Hindlimb muscle (tissue), 1 donor: ENCODE measurements at regions not wholly inside any gene's neighbourhood (a gene's known extent, or its start where the extent isn't known, plus 50 kb on each side); places are given as distances from the start of the nearest gene placed in this dataset.

Experiments
- DNase-seq: peaks from one replicate; pipeline ENCODE4 v3.0.0-alpha.2; 2013

GRCh38 chr4:43990963-43991362, 457.6 kb downstream of the KCTD8 start:
- DNase-seq, result no peak

GRCh38 chr4:43992552-43992951, 456.1 kb downstream of the KCTD8 start:
- DNase-seq, result no peak

GRCh38 chr4:43993196-43993902, 455.3 kb downstream of the KCTD8 start:
- no peak for DNase-seq

- no peak for DNase-seq
These were observed 448.9 kb downstream of the KCTD8 start for GRCh38 chr4:43999669-44000068.

GRCh38 chr4:44002368-44002767, 446.2 kb downstream of the KCTD8 start:
- no peak for DNase-seq

GRCh38 chr4:44016570-44017421, 431.8 kb downstream of the KCTD8 start:
- no peak for DNase-seq

GRCh38 chr4:44017422-44017739, 431.2 kb downstream of the KCTD8 start:
- no peak for DNase-seq

- no peak for DNase-seq
These were observed 428.9 kb downstream of the KCTD8 start for GRCh38 chr4:44019721-44020120.

- no peak for DNase-seq
These were observed 423.1 kb downstream of the KCTD8 start for GRCh38 chr4:44025376-44026020.

GRCh38 chr4:44038811-44039210, 409.8 kb downstream of the KCTD8 start:
- no peak for DNase-seq

- no peak for DNase-seq
These were observed 402.1 kb downstream of the KCTD8 start for GRCh38 chr4:44046491-44046890.

- no peak for DNase-seq
These were observed 391.9 kb downstream of the KCTD8 start for GRCh38 chr4:44056721-44057151.

GRCh38 chr4:44070843-44071242, 377.8 kb downstream of the KCTD8 start:
- no peak for DNase-seq

GRCh38 chr4:44071959-44072955, 376.4 kb downstream of the KCTD8 start:
- DNase-seq, result no peak

GRCh38 chr4:44086753-44087152, 361.9 kb downstream of the KCTD8 start:
- DNase-seq, result no peak

- DNase-seq, result no peak
These were observed 355.2 kb downstream of the KCTD8 start for GRCh38 chr4:44093390-44093789.

- no peak for DNase-seq
These were observed 349.6 kb downstream of the KCTD8 start for GRCh38 chr4:44098973-44099372.

- DNase-seq, result no peak
These were observed 348.2 kb downstream of the KCTD8 start for GRCh38 chr4:44100456-44100855.

GRCh38 chr4:44118971-44119680, 329.5 kb downstream of the KCTD8 start:
- DNase-seq, result no peak

GRCh38 chr4:44120646-44121045, 328.0 kb downstream of the KCTD8 start:
- no peak for DNase-seq

GRCh38 chr4:44121210-44121609, 327.4 kb downstream of the KCTD8 start:
- no peak for DNase-seq
